Amygdala (tissue), 56 donors: ENCODE measurements at regions not wholly inside any gene's neighbourhood (a gene's known extent, or its start where the extent isn't known, plus 50 kb on each side); places are given as distances from the start of the nearest gene placed in this dataset.
A peak's percentile ranks its signal among the peaks of the same experiment; 100 is the strongest.

Experiments
- DNase-seq, 56 donors: peaks; one replicate each; lab custom pipeline; 2025; lab: John Stamatoyannopoulos, UW

- no peak for DNase-seq
These were observed 548.8 kb upstream of the SALL1 start for GRCh38 chr16:51699686-51700396.

GRCh38 chr16:51698647-51699046, 547.6 kb upstream of the SALL1 start:
- DNase-seq, result no peak

- no peak for DNase-seq
These were observed 546.4 kb upstream of the SALL1 start for GRCh38 chr16:51697454-51697853.

GRCh38 chr16:51696376-51696775, 545.3 kb upstream of the SALL1 start:
- peak in 9 of 56 donors; percentile 0 to 41 (median 5) for DNase-seq

- DNase-seq, result no peak
These were observed 540.0 kb upstream of the SALL1 start for GRCh38 chr16:51691109-51691508.

DNA sequence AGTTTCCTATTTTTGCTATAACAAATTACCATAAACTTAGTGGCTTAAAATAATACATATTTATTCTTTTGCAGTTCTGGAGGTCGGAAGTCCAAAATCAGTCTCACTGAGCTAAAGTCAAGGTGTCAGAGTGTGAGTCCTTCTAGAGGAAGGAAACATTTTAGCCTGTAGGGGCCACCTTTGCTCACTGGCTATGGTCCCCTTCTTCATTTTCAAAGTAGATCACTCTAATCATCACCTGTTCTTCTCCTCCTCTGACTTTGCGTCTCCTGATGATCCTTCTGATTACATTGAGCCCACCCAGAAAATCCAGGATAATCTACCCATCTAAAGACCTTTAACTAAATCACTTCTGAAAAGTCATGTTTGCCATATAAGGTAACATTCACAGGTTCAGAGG, 534.4 kb upstream of the SALL1 start:
- DNase-seq, result no peak

- no peak for DNase-seq
These were observed 532.8 kb upstream of the SALL1 start for GRCh38 chr16:51683882-51684281.

GRCh38 chr16:51682905-51683304, 531.8 kb upstream of the SALL1 start:
- DNase-seq, result no peak

- no peak for DNase-seq
These were observed 523.5 kb upstream of the SALL1 start for GRCh38 chr16:51674615-51675014.

DNA sequence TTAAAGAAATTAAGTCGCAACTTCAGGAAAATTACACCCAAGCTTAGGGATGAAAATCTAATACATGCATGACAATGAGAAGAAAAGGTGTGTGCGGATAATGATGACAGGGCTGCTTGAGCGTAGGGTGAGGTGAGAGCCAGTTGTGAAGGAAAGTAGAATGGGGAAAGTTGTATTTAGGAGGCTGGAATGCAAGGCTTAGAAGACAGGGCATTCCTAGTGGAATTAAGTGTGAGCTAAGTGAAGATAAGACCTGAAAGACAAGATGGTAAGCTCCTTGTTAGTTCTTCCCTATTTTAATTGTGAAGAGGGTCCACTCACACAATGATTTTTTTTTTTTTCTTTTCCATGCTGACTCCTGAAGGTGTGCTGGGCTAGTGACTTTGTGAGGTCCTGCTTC, 519.5 kb upstream of the SALL1 start:
- DNase-seq, result no peak

DNA sequence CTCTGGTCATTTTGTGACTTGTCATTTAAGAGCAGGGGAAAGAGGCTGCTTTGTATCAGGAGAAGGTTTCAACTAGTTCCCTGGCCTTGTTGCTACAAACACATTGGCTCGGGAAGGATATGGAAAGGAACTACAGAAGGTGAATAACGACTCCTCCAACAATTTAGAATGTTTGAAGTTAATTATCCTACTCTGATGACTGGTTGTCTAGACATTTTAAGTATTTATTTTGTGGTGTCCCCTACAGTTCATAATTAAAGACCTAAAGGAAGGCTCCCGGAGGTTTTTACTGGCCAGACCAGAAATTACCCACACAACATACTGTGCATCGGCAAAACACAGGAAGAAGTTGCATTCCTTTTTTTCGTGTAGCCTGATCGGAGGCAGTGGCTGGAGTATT, 515.8 kb upstream of the SALL1 start:
- DNase-seq, result no peak

DNA sequence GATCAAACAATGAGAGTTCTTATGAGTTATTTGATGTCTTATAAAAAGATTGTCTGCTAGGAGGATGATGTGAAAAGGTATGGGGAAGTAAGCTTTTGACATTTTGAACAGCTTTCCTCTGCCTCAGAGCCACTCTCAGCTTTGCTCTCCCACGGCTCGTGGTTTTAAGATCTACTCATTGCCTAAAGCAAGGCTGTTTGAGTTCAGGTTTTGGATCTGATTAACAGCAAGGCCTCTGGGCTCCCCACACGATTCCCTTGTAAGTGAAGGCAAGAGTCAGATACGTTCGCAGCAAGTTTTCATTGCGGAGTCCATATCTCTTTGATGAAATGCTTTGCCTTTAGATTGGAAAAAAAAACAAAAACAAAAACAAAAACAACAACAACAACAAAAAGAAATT, 515.0 kb upstream of the SALL1 start:
- no peak for DNase-seq

GRCh38 chr16:51665436-51665998, 514.4 kb upstream of the SALL1 start:
- no peak for DNase-seq

DNA sequence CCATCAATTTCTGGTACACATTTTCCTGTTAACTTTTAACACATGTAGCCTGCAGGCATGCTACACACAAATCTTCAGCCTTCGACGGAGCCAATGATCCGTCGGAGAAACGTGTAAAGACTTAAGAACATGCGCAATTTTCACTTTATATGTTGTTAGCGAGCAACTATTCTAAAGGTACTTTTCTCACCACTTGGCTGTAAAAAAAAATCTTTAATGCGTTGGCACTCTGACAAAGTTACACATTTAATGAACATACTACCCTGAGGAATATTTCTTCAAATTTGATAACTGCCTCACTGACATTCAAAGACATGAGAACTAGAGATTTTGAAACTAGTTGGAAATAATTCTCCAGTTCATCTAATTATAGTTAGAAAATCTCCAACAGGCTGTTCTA, 507.5 kb upstream of the SALL1 start:
- DNase-seq, result no peak

DNA sequence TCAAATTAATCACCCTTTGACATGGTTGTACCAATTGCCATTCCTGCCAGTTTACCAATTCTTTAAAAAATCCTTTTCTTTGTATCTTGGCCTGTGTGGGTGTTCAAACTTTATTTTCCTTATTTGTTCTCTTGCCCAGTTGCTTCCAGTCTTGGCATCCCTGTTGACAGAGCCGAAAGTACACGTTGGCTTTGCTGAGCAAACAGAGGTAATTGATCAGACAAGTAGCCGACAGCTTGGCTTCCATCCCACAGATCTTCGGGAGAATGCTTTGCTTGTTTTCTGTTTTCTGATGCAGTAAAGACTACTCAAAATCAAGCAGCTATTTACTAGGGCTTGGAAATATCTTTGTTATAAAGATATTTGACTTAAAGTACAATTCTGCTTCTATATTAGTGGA, 506.8 kb upstream of the SALL1 start:
- DNase-seq, result peak in 6 of 56 donors; percentile 3 to 26 (median 10)

DNA sequence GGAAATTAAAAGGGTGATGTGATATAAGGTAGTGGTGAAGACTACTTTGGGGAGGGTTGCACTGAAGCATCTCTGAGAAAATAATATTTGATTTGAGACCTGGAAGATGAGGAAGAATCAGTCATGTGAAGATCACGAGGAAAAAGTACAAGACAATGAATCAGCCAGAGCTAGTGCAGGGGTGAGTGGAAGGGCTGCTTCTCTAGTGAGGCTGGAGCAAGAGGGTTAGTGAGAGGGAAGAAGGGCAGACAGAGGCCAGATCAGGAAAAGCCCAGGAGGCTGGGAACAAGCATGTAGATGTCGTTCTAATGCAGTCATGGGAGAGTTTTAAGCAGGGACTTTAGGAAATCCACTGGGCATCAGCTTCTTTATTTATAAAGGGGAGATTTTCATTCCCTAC, 504.2 kb upstream of the SALL1 start:
- no peak for DNase-seq

- DNase-seq, result peak in 38 of 56 donors; percentile 8 to 61 (median 35)
These were observed 500.0 kb upstream of the SALL1 start for GRCh38 chr16:51651061-51651466.

GRCh38 chr16:51649631-51650030, 498.6 kb upstream of the SALL1 start:
- no peak for DNase-seq

- no peak for DNase-seq
These were observed 497.5 kb upstream of the SALL1 start for GRCh38 chr16:51648526-51648925.

DNA sequence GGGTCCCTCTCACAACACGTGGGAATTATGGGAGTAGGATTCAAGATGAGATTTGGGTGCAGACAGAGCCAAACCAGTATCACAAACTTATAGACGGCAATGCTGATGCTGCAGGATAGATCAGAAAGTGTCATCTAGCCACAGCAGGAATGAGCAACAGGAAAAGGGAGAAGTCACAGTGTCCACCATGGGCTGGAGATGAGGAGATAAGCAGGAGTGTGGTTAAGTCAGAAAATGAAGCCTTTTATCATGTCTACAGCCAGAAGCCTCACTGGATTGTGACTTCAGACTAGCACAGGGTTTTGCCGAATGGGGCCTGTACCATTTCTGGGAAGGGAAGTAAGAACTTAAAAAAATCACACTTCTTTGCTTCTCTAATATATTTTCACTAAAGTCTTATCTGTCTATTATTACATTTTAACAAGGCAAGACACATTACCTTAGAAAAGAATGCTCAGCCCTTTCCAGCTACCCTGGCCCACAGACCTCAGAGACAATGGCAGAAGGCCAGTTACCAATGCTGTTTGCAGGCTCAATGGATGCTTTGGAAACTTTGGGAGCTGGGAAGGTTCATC, 490.2 kb upstream of the SALL1 start:
- no peak for DNase-seq

GRCh38 chr16:51640196-51640595, 489.1 kb upstream of the SALL1 start:
- DNase-seq, result no peak
